Lower lobe of right lung (tissue), 2 donors: ENCODE measurements at regions not wholly inside any gene's neighbourhood (a gene's known extent, or its start where the extent isn't known, plus 50 kb on each side); places are given as distances from the start of the nearest gene placed in this dataset.

Source experiments
- ATAC-seq, 2 donors: fragments of 200-7000 bp; cut with Tn5 transposase; one replicate each; pipeline ENCODE4 v1.9.1; 2020 to 2022; ENCODE audit warnings: mild to moderate bottlenecking in 2 of 2, moderate library complexity in 2 of 2
- DNase-seq: peaks from one replicate; pipeline ENCODE4 v3.0.0-alpha.2; 2020
- H3K27ac ChIP-seq: fragments of 200-600 bp; one replicate; pipeline ENCODE4 v1.8.0; 2022
- H3K27me3 ChIP-seq: fragments of 200-600 bp; one replicate; pipeline ENCODE4 v1.8.0; 2022; ENCODE audit warnings: low read depth
- H3K36me3 ChIP-seq: fragments of 200-600 bp; one replicate; pipeline ENCODE4 v1.8.0; 2022; ENCODE audit warnings: mild to moderate bottlenecking
- H3K4me1 ChIP-seq: fragments of 200-600 bp; one replicate; pipeline ENCODE4 v1.8.0; 2022
- H3K4me3 ChIP-seq: fragments of 200-600 bp; one replicate; pipeline ENCODE4 v1.8.0; 2022; ENCODE audit warnings: mild to moderate bottlenecking
- H3K9me3 ChIP-seq: fragments of 200-600 bp; one replicate; pipeline ENCODE4 v1.8.0; 2022
- CTCF ChIP-seq: fragments of 200-600 bp; IDR thresholded peaks from one replicate; pipeline ENCODE4 v1.8.0; 2022; ENCODE audit warnings: antibody characterized with exemption, mild to moderate bottlenecking
- intact Hi-C: fragments of 100-400 bp; cut with DNase I; formaldehyde crosslinking; loops from one replicate; pipeline ENCODE4 v1.11.0; 2022
- donor health status: DM: no; HTN: yes; CAD: no; lungs with severe emphysema.

- H3K36me3 ChIP-seq, result no peaks in the 10 kb centered on the region
- ATAC-seq (no peak), DNase-seq (no peak)
- intact Hi-C loops, result no loop called here
- no peaks in the 10 kb centered on the region for H3K9me3 ChIP-seq
- no peak overlapping the region for H3K27ac ChIP-seq
- H3K4me3 ChIP-seq, result no peak overlapping the region
- no peak for TF ChIP-seq CTCF
- H3K27me3 ChIP-seq, result no peaks in the 10 kb centered on the region
- no peaks in the 10 kb centered on the region for H3K4me1 ChIP-seq
Observed at GRCh38 chr2:144615866-144616565, 96.1 kb upstream of the ZEB2 start.

- no peak overlapping the region for H3K4me3 ChIP-seq
- intact Hi-C loops, result no loop called here
- H3K9me3 ChIP-seq, result no peaks in the 10 kb centered on the region
- peak; percentile 72 to 76 for ATAC-seq
- peak overlapping the region; percentile 73 for H3K27ac ChIP-seq
- no peaks in the 10 kb centered on the region for H3K4me1 ChIP-seq
- DNase-seq, result peak; percentile 52
- no peaks in the 10 kb centered on the region for H3K36me3 ChIP-seq
- H3K27me3 ChIP-seq, result no peaks in the 10 kb centered on the region
- TF ChIP-seq CTCF, result no peak
Observed at GRCh38 chr2:144607891-144608521, 88.1 kb upstream of the ZEB2 start.

- Histone ChIP-seq H3K4me3 (no peak overlapping the region), H3K9me3 (no peaks in the 10 kb centered on the region), H3K27me3 (no peaks in the 10 kb centered on the region), H3K36me3 (no peaks in the 10 kb centered on the region), H3K27ac (peak overlapping the region; percentile 73), H3K4me1 (no peaks in the 10 kb centered on the region)
- intact Hi-C loops, result no loop called here
- DNase-seq, result no peak
- TF ChIP-seq CTCF, result no peak
- ATAC-seq, result peak; percentile 40 to 52
Observed at GRCh38 chr2:144607099-144607498, 87.2 kb upstream of the ZEB2 start.

- intact Hi-C loops, result no loop called here
- peak overlapping the region; percentile 73 for H3K27ac ChIP-seq
Observed at GRCh38 chr2:144606466-144607095, 86.7 kb upstream of the ZEB2 start.

More at GRCh38 chr2:144606466-144607095, 86.7 kb upstream of the ZEB2 start:
- no peaks in the 10 kb centered on the region for H3K9me3 ChIP-seq
- no peaks in the 10 kb centered on the region for H3K4me1 ChIP-seq
- H3K4me3 ChIP-seq, result no peak overlapping the region
- DNase-seq (no peak), ATAC-seq (peak; percentile 72 to 77)
- no peaks in the 10 kb centered on the region for H3K36me3 ChIP-seq
- H3K27me3 ChIP-seq, result no peaks in the 10 kb centered on the region
- no peak for TF ChIP-seq CTCF
